HT-29 (cell line): ENCODE measurements at regions not wholly inside any gene's neighbourhood (a gene's known extent, or its start where the extent isn't known, plus 50 kb on each side); places are given as distances from the start of the nearest gene placed in this dataset.
"Not testable (repeated sequence)": the region's sequence is repeated elsewhere in the genome, so short reads cannot be mapped to it uniquely, and the experiment has no call there.

Experiments used
- DNase-seq: peaks from one replicate; pipeline ENCODE4 v3.0.0-alpha.2; 2015; ENCODE audit warnings: low spot score

DNA sequence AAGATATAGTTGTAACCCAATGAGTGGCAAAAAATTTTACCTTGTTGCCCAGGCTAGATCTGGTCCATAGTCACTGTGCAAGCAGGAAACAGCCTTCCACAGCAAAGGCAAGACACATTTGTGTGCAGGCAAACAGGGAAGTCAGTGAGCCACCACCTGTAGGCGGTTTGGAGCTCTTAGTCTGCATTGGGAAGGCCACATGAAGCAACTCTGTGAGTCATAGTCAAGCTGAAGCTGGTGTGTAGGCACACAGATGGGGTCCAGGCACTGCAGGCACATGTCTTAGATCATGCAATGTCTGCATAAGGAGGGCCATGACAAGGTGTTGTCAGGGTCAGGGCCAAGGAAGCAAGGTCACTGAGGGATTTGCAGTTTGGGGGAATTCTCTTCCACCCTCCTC lies 543.2 kb upstream of the EPHA7 start:
- no peak for DNase-seq

GRCh38 chr6:93954584-93954983 lies 535.2 kb upstream of the EPHA7 start:
- no peak for DNase-seq

- no peak for DNase-seq
Observed at GRCh38 chr6:93943661-93944060, 524.3 kb upstream of the EPHA7 start.

GRCh38 chr6:93940381-93940780 lies 521.0 kb upstream of the EPHA7 start:
- DNase-seq, result no peak

- DNase-seq, result no peak
Observed at GRCh38 chr6:93932175-93932574, 512.8 kb upstream of the EPHA7 start.

GRCh38 chr6:93927731-93928130 lies 508.4 kb upstream of the EPHA7 start:
- no peak for DNase-seq

GRCh38 chr6:93919365-93919764 lies 500.0 kb upstream of the EPHA7 start:
- DNase-seq, result no peak

- DNase-seq, result no peak
Observed at GRCh38 chr6:93918258-93918657, 498.9 kb upstream of the EPHA7 start.

DNA sequence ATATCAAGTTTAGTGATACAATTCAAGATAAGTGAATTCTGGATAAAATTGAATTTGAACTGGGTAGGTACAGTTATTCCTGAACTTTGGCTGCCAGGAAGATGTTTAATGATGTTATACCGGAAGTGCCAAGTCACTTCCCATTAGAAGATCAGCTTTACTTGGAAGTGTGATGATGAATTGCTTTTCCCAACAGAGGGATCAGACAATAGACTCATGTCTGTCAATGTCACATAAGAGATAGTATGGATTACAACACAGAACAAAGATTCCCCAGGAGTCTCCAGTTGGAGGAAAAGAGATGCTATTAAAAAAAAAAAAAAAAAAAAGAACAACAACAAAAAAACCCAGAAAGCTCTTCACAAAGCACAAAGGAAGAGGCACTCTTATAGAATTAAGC lies 497.9 kb upstream of the EPHA7 start:
- no peak for DNase-seq

GRCh38 chr6:93916716-93917115 lies 497.4 kb upstream of the EPHA7 start:
- DNase-seq, result peak; percentile 7

DNA sequence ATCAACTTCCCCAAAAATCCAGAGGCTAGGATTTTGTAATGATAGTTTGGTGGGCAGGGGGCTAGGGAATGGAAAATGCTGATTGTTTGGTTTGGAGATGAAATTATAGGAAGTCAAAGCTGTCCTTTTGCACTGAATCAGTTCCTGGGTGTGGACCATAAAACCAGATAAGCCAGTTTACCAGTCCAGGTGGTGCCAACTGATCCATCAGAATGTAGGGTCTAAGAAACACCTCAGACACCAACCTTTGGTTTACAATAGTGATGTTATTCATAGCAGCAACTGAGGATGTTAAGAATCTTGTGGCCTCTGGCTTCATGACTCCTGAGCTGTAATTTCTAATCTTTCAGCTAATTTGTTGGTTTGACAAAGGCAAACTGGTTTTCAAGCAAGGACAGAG lies 496.6 kb upstream of the EPHA7 start:
- DNase-seq, result peak; percentile 39

- DNase-seq, result no peak
Observed at GRCh38 chr6:93902517-93902916, 483.2 kb upstream of the EPHA7 start.

DNA sequence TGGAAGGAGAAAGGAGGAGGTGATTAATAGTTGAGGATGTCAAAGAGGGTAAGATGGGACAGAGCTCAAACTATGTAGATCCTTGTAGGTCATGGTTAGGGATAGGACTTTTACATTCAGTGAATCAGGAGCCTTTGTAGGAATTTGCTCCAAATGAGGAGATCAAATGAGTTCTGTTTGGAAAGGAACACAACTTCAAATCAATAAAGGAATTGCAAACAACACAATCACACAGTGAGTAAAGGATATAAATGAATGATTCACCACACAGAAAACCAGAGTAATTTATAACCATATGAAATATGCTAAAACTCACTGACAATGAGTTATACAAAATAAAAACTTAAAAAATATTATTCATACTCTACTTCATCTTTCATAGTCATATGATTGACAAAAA lies 480.8 kb upstream of the EPHA7 start:
- DNase-seq, result no peak

- DNase-seq, result no peak
Observed at GRCh38 chr6:93896081-93896480, 476.7 kb upstream of the EPHA7 start.

- no peak for DNase-seq
Observed at GRCh38 chr6:93894521-93894920, 475.2 kb upstream of the EPHA7 start.

GRCh38 chr6:93889713-93890112 lies 470.4 kb upstream of the EPHA7 start:
- DNase-seq, result no peak

DNA sequence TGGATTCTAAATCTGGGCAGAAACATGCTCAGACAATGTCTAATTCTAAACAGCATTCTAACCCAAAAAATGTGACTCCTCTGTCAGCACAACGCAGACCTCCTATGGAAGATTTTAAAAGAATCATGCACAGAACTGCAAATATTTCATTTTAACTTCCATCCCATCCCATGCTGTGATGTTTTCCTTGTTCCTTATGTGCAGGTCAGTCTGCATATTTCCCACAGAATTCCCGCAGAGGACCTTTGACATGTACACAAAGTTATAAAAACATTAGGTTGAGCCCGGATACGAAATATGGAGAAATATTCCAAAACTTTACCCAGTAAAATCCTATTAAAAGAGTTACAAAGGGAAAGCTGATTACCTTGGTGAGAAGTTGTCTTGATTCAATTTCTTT lies 467.1 kb upstream of the EPHA7 start:
- no peak for DNase-seq

DNA sequence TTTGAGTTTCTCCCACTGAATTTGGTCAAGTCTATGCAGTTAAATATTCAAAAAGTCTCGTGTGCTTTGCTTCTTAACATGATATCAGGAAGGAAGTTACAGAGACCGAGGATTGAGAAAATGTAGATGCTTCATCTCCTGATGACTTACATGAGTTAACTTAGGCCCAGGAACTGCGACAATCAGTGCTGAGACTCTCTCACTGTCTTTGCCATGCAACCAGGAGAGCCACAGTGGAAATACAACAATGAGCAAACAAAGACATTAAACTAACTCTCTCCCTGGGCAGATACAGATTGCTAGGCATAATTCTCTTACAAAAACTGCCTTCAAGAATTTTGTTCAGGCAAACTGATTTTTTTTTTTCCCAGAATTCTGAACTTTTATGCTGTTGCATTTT lies 440.6 kb upstream of the EPHA7 start:
- DNase-seq, result no peak

- DNase-seq, result no peak
Observed at GRCh38 chr6:93858213-93858612, 438.9 kb upstream of the EPHA7 start.

- peak; percentile 2 for DNase-seq
Observed at GRCh38 chr6:93849857-93850256, 430.5 kb upstream of the EPHA7 start.

- no peak for DNase-seq
Observed at GRCh38 chr6:93848031-93848742, 428.8 kb upstream of the EPHA7 start.

- no peak for DNase-seq
Observed at GRCh38 chr6:93842178-93842577, 422.8 kb upstream of the EPHA7 start.

GRCh38 chr6:93835451-93836145 lies 416.2 kb upstream of the EPHA7 start:
- not testable (repeated sequence) for DNase-seq
